Ascending aorta (tissue), 2 donors: ENCODE measurements at regions not wholly inside any gene's neighbourhood (a gene's known extent, or its start where the extent isn't known, plus 50 kb on each side); places are given as distances from the start of the nearest gene placed in this dataset.
"Not testable (repeated sequence)": the region's sequence is repeated elsewhere in the genome, so short reads cannot be mapped to it uniquely, and the experiment has no call there.

Experiments used
- DNase-seq, 2 donors: peaks; one replicate each; pipeline ENCODE4 v3.0.0-alpha.2; 2019; ENCODE audit warnings: low spot score in 2 of 2
- H3K27ac ChIP-seq, 2 donors: fragments of 200-600 bp; sonication (generic); one replicate each; pipeline ENCODE4 v1.5.1; 2016 to 2017; ENCODE audit warnings: mild to moderate bottlenecking in 1 of 2
- H3K27me3 ChIP-seq: fragments of 200-600 bp; sonication (generic); one replicate; pipeline ENCODE4 v1.5.1; 2017
- H3K36me3 ChIP-seq, 2 donors: fragments of 200-600 bp; sonication (generic); one replicate each; pipeline ENCODE4 v1.5.1; 2016
- H3K4me1 ChIP-seq, 2 donors: fragments of 200-600 bp; sonication (generic); one replicate each; pipeline ENCODE4 v1.5.1; 2016 to 2017; ENCODE audit warnings: mild to moderate bottlenecking in 1 of 2
- H3K4me3 ChIP-seq, 2 donors: fragments of 200-600 bp; sonication (generic); one replicate each; pipeline ENCODE4 v1.5.1; 2016 to 2017; ENCODE audit warnings: mild to moderate bottlenecking in 1 of 2
- H3K9me3 ChIP-seq, 2 donors: fragments of 200-600 bp; sonication (generic); one replicate each; pipeline ENCODE4 v1.5.1; 2016
- CTCF ChIP-seq, 3 experiments: fragments of 200-600 bp in 2 of 3; fragments of 450-650 bp in 1 of 3; sonication (generic) in 2 of 3; IDR thresholded peaks; one replicate each; pipeline ENCODE4 v1.5.1; 2016 to 2019; ENCODE audit warnings: antibody characterized with exemption in 3 of 3, mild to moderate bottlenecking in 1 of 3, moderate library complexity in 1 of 3
- intact Hi-C: fragments of 100-400 bp; cut with DNase I; formaldehyde crosslinking; loops from one replicate; pipeline ENCODE4 v1.15.1; 2023

- peaks cover 0 to 10% of the 10 kb centered on the region in 2 donors for H3K9me3 ChIP-seq
- no peaks in the 10 kb centered on the region for H3K36me3 ChIP-seq
- no peak overlapping the region for H3K27ac ChIP-seq
- no peaks in the 10 kb centered on the region for H3K4me1 ChIP-seq
- TF ChIP-seq CTCF (IDR thresholded peaks at IDR 0.05) = no peak
- no peak overlapping the region for H3K4me3 ChIP-seq
- no peaks in the 10 kb centered on the region for H3K27me3 ChIP-seq
- intact Hi-C loops = no loop called here
- DNase-seq = no peak
These were observed 245.5 kb upstream of the DDHD1 start for GRCh38 chr14:53398616-53399015.

GRCh38 chr14:53395267-53395666, 242.1 kb upstream of the DDHD1 start:
- H3K9me3 ChIP-seq, DNase-seq, H3K4me3 ChIP-seq, H3K27me3 ChIP-seq, intact Hi-C loops, H3K27ac ChIP-seq, H3K36me3 ChIP-seq, H3K4me1 ChIP-seq: not testable (repeated sequence)

GRCh38 chr14:53391631-53392285, 238.6 kb upstream of the DDHD1 start:
- no peaks in the 10 kb centered on the region for H3K36me3 ChIP-seq
- intact Hi-C loops = no loop called here
- no peak for DNase-seq
- H3K27ac ChIP-seq = no peak overlapping the region
- H3K27me3 ChIP-seq = no peaks in the 10 kb centered on the region
- peaks cover 0 to 10% of the 10 kb centered on the region in 2 donors for H3K9me3 ChIP-seq
- no peak for TF ChIP-seq CTCF (IDR thresholded peaks at IDR 0.05)
- H3K4me3 ChIP-seq = no peak overlapping the region
- H3K4me1 ChIP-seq = no peaks in the 10 kb centered on the region

GRCh38 chr14:53391156-53391555, 238.0 kb upstream of the DDHD1 start:
- intact Hi-C loops = no loop called here
- Histone ChIP-seq H3K27ac (no peak overlapping the region), H3K36me3 (no peaks in the 10 kb centered on the region), H3K27me3 (no peaks in the 10 kb centered on the region), H3K9me3 (peaks cover 0 to 10% of the 10 kb centered on the region in 2 donors), H3K4me1 (no peaks in the 10 kb centered on the region), H3K4me3 (no peak overlapping the region)
- DNase-seq = no peak
- no peak for TF ChIP-seq CTCF (IDR thresholded peaks at IDR 0.05)

- peaks cover 0 to 6% of the 10 kb centered on the region in 2 donors for H3K9me3 ChIP-seq
- H3K4me1 ChIP-seq = no peaks in the 10 kb centered on the region
- no peak overlapping the region for H3K27ac ChIP-seq
- no peak for DNase-seq
- TF ChIP-seq CTCF (IDR thresholded peaks at IDR 0.05) = no peak
- intact Hi-C loops = no loop called here
- no peaks in the 10 kb centered on the region for H3K36me3 ChIP-seq
- no peak overlapping the region for H3K4me3 ChIP-seq
- H3K27me3 ChIP-seq = no peaks in the 10 kb centered on the region
These were observed 236.9 kb upstream of the DDHD1 start for GRCh38 chr14:53390008-53390407.

- no peak for DNase-seq
- Histone ChIP-seq H3K36me3 (no peaks in the 10 kb centered on the region), H3K9me3 (no peaks in the 10 kb centered on the region), H3K27ac (no peak overlapping the region), H3K27me3 (no peaks in the 10 kb centered on the region), H3K4me3 (no peak overlapping the region), H3K4me1 (no peaks in the 10 kb centered on the region)
- no peak for TF ChIP-seq CTCF (IDR thresholded peaks at IDR 0.05)
- intact Hi-C loops = no loop called here
These were observed 236.1 kb upstream of the DDHD1 start for GRCh38 chr14:53389202-53389601.
